H9 (cell line): ENCODE measurements at regions not wholly inside any gene's neighbourhood (a gene's known extent, or its start where the extent isn't known, plus 50 kb on each side); places are given as distances from the start of the nearest gene placed in this dataset.
"Not testable (repeated sequence)": the region's sequence is repeated elsewhere in the genome, so short reads cannot be mapped to it uniquely, and the experiment has no call there.

Experiments
- DNase-seq: peaks from one replicate; pipeline ENCODE4 v3.0.0-alpha.2; 2017
- H2AFZ ChIP-seq: one replicate; pipeline ENCODE4 v1.6.1; 2013; ENCODE audit warnings: mild to moderate bottlenecking, low read length, control low read depth, moderate library complexity
- H2AK5ac ChIP-seq: 2 replicates; pipeline ENCODE4 v1.6.1; 2013; ENCODE audit warnings: low read length, control low read depth, mixed read lengths; ENCODE audit not compliant: insufficient read length
- H2BK120ac ChIP-seq: one replicate; pipeline ENCODE4 v1.6.1; 2013; ENCODE audit warnings: low read depth, mild to moderate bottlenecking, low read length, control low read depth, inconsistent platforms; ENCODE audit not compliant: poor library complexity, severe bottlenecking
- H2BK12ac ChIP-seq: 2 replicates; pipeline ENCODE4 v1.6.1; 2013; ENCODE audit warnings: low read length, control low read depth, mixed read lengths, low read depth; ENCODE audit not compliant: insufficient read length
- H2BK15ac ChIP-seq: 2 replicates; pipeline ENCODE4 v1.6.1; 2013; ENCODE audit warnings: low read depth, low read length, control low read depth
- H2BK20ac ChIP-seq: one replicate; pipeline ENCODE4 v1.6.1; 2013; ENCODE audit warnings: low read depth, mild to moderate bottlenecking, low read length, control low read depth, inconsistent platforms; ENCODE audit not compliant: poor library complexity, severe bottlenecking
- H2BK5ac ChIP-seq: 2 replicates; pipeline ENCODE4 v1.6.1; 2013; ENCODE audit warnings: low read length, control low read depth, mixed read lengths; ENCODE audit not compliant: insufficient read length
- H3K14ac ChIP-seq: 2 replicates; pipeline ENCODE4 v1.6.1; 2013; ENCODE audit warnings: low read length, control low read depth; ENCODE audit not compliant: insufficient read depth
- H3K18ac ChIP-seq: 2 replicates; pipeline ENCODE4 v1.6.1; 2013; ENCODE audit warnings: low read depth, mild to moderate bottlenecking, mixed read lengths, low read length, control low read depth; ENCODE audit not compliant: insufficient read length
- H3K23ac ChIP-seq: 2 replicates; pipeline ENCODE4 v1.6.1; 2013; ENCODE audit warnings: low read length, control low read depth, mixed read lengths, low read depth; ENCODE audit not compliant: insufficient read length
- H3K23me2 ChIP-seq: 2 replicates; pipeline ENCODE4 v1.6.1; 2013; ENCODE audit warnings: low read depth, mild to moderate bottlenecking, mixed read lengths, low read length, control low read depth; ENCODE audit not compliant: insufficient read length, poor library complexity, severe bottlenecking
- H3K27ac ChIP-seq: 2 replicates; pipeline ENCODE4 v1.5.1; 2013; ENCODE audit warnings: low read length, control low read depth, mixed read lengths, low read depth; ENCODE audit not compliant: insufficient read length
- H3K27me3 ChIP-seq: 2 replicates; pipeline ENCODE4 v1.6.1; 2013; ENCODE audit warnings: low read length, control low read depth, inconsistent platforms; ENCODE audit not compliant: insufficient read depth
- H3K4ac ChIP-seq: 2 replicates; pipeline ENCODE4 v1.6.1; 2013; ENCODE audit warnings: low read depth, mild to moderate bottlenecking, control low read depth, inconsistent platforms, low read length, moderate library complexity
- H3K4me1 ChIP-seq: 2 replicates; pipeline ENCODE4 v1.6.1; 2013; ENCODE audit warnings: low read length, control low read depth, inconsistent platforms; ENCODE audit not compliant: insufficient read depth
- H3K4me2 ChIP-seq: 2 replicates; pipeline ENCODE4 v1.6.1; 2013; ENCODE audit warnings: low read length, control low read depth, mixed read lengths; ENCODE audit not compliant: insufficient read length, insufficient read depth
- H3K56ac ChIP-seq: 2 replicates; pipeline ENCODE4 v1.6.1; 2013; ENCODE audit warnings: low read depth, mild to moderate bottlenecking, mixed read lengths, low read length, control low read depth; ENCODE audit not compliant: insufficient read length
- H3K79me1 ChIP-seq: 2 replicates; pipeline ENCODE4 v1.6.1; 2013; ENCODE audit warnings: low read depth, mild to moderate bottlenecking, moderate library complexity, low read length, control low read depth, inconsistent platforms; ENCODE audit not compliant: insufficient read depth, poor library complexity, severe bottlenecking
- H3K79me2 ChIP-seq: 2 replicates; pipeline ENCODE4 v1.6.1; 2013; ENCODE audit warnings: low read length, control low read depth, inconsistent platforms; ENCODE audit not compliant: insufficient read depth
- H3K9ac ChIP-seq: 2 replicates; pipeline ENCODE4 v1.6.1; 2013; ENCODE audit warnings: low read length, control low read depth, mixed read lengths; ENCODE audit not compliant: insufficient read length; ENCODE audit errors: extremely low read depth
- H3K9me3 ChIP-seq: one replicate; pipeline ENCODE4 v1.6.1; 2013; ENCODE audit warnings: low read depth, low read length, inconsistent platforms; ENCODE audit not compliant: control insufficient read depth
- H3T11ph ChIP-seq: one replicate; pipeline ENCODE4 v1.6.1; 2013; ENCODE audit warnings: mild to moderate bottlenecking, low read length, control low read depth, inconsistent platforms
- H4K20me1 ChIP-seq: one replicate; pipeline ENCODE4 v1.6.1; 2013; ENCODE audit not compliant: control insufficient read depth, insufficient read length, insufficient read depth
- H4K5ac ChIP-seq: 2 replicates; pipeline ENCODE4 v1.6.1; 2013; ENCODE audit warnings: low read depth, mild to moderate bottlenecking, mixed read lengths, low read length, control low read depth; ENCODE audit not compliant: insufficient read length
- H4K8ac ChIP-seq: replicated peaks from 2 replicates; pipeline ENCODE4 v1.6.1; 2013; ENCODE audit warnings: low read length, control low read depth, mixed read lengths, low read depth; ENCODE audit not compliant: insufficient read length
- H4K91ac ChIP-seq: 2 replicates; pipeline ENCODE4 v1.6.1; 2013; ENCODE audit warnings: low read depth, mild to moderate bottlenecking, moderate library complexity, mixed read lengths, low read length, control low read depth; ENCODE audit not compliant: insufficient read length
- H3K27ac Mint-ChIP-seq, 3 experiments: 2 replicates in 2 of 3; 3 replicates in 1 of 3; pipeline ENCODE4 v1.8.0; 2020 to 2021; ENCODE audit warnings: mixed read lengths in 3 of 3, mild to moderate bottlenecking in 1 of 3, moderate library complexity in 1 of 3
- H3K27me3 Mint-ChIP-seq: 2 replicates; pipeline ENCODE4 v1.8.0; 2021; ENCODE audit warnings: low read depth, mild to moderate bottlenecking, moderate library complexity, mixed read lengths
- H3K36me3 Mint-ChIP-seq, 3 experiments: 2 replicates in 2 of 3; 3 replicates in 1 of 3; pipeline ENCODE4 v1.8.0; 2020 to 2021; ENCODE audit warnings: low read depth in 3 of 3, mixed read lengths in 3 of 3; ENCODE audit not compliant: insufficient read depth in 1 of 3
- H3K4me1 Mint-ChIP-seq, 2 experiments: 2 replicates each; pipeline ENCODE4 v1.8.0; 2020; ENCODE audit warnings: mixed read lengths in 2 of 2
- H3K4me3 Mint-ChIP-seq, 2 experiments: 2 replicates in 1 of 2; 3 replicates in 1 of 2; pipeline ENCODE4 v1.8.0; 2020 to 2021; ENCODE audit warnings: mild to moderate bottlenecking in 2 of 2, mixed read lengths in 2 of 2, moderate library complexity in 1 of 2
- H3K9me3 Mint-ChIP-seq, 2 experiments: 2 replicates in 1 of 2; 3 replicates in 1 of 2; pipeline ENCODE4 v1.8.0; 2020; ENCODE audit warnings: mild to moderate bottlenecking in 2 of 2, mixed read lengths in 2 of 2, moderate library complexity in 1 of 2
- WGBS: extraction: QIAGEN DNeasy Blood & Tissue Kit; methylation state at CpG from one replicate; pipeline ENCODE4 v1.1.7; 2013; ENCODE audit warnings: missing lambda C conversion rate, low lambda C conversion rate, mixed read lengths; ENCODE audit not compliant: insufficient read length; ENCODE audit errors: extremely low coverage; 5-methylcytosine and 5-hydroxymethylcytosine counted together
- TF ChIP-seq, protein P1 (sequence below): fragments of 200-600 bp; sonication (generic); conservative IDR thresholded peaks from 3 replicates; pipeline ENCODE4 v1.8.0; 2021; ENCODE audit warnings: antibody characterized with exemption, mild to moderate bottlenecking

DNA sequence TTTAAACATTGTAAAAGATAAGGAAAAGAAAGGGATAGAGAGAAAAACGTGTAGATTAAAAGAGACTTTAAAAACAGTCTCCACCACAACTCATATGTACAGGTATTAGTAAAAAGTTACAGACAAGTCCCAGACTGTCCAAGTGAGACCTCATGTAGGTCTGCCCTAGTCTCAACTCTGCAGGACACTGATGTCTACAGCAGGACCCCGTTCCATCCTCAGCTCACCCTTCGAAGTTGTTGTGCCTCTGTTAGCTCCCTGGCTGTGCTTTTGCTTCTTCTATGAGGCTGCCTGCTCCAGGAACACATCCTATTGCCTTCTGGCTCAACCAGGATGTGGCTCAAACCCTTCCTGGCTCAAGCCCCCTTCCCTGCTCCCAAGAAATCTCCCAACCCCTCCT lies 72.9 kb upstream of the FBXO28 start:
- Histone ChIP-seq H2BK20ac (no peak overlapping the region), H3K27me3 (no peaks in the 10 kb centered on the region), H3K4me1 (no peaks in the 10 kb centered on the region), H4K8ac (no peak overlapping the region), H2BK15ac (no peak overlapping the region), H4K5ac (no peak overlapping the region), H3K4me2 (no peak overlapping the region), H4K91ac (no peak overlapping the region), H3K79me2 (no peaks in the 10 kb centered on the region), H3K4ac (no peak overlapping the region), H3K14ac (no peak overlapping the region), H3K23ac (no peak overlapping the region), H3K18ac (no peak overlapping the region), H3K9ac (no peak overlapping the region), H2AFZ (no peak overlapping the region), H3K56ac (no peak overlapping the region), H2BK120ac (no peak overlapping the region), H2AK5ac (no peak overlapping the region), H2BK5ac (no peak overlapping the region), H2BK12ac (no peak overlapping the region), H3K23me2 (no peaks in the 10 kb centered on the region), H4K20me1 (no peaks in the 10 kb centered on the region), H3K79me1 (no peaks in the 10 kb centered on the region), H3T11ph (no peak overlapping the region), H3K27ac (no peak overlapping the region), H3K9me3 (no peaks in the 10 kb centered on the region)
- WGBS, result no CpG with 5 or more reads among the region's 3 CpGs
- Mint-ChIP-seq H3K36me3 (peaks cover 0 to 4% (median 0%) of the 10 kb centered on the region in 3 experiments; a peak in 1 of 7 replicates), H3K27ac (peak overlapping the region in 1 of 3 experiments; percentile 60; a peak in 1 of 7 replicates), H3K27me3 (no peaks in the 10 kb centered on the region; the same call in none of the 2 replicates), H3K4me3 (no peak overlapping the region), H3K9me3 (peaks cover 0 to 3% of the 10 kb centered on the region in 2 experiments; a peak in 1 of 5 replicates), H3K4me1 (peaks cover 0 to 2% of the 10 kb centered on the region in 2 experiments; a peak in 2 of 4 replicates)
- TF ChIP-seq, protein P1, sequence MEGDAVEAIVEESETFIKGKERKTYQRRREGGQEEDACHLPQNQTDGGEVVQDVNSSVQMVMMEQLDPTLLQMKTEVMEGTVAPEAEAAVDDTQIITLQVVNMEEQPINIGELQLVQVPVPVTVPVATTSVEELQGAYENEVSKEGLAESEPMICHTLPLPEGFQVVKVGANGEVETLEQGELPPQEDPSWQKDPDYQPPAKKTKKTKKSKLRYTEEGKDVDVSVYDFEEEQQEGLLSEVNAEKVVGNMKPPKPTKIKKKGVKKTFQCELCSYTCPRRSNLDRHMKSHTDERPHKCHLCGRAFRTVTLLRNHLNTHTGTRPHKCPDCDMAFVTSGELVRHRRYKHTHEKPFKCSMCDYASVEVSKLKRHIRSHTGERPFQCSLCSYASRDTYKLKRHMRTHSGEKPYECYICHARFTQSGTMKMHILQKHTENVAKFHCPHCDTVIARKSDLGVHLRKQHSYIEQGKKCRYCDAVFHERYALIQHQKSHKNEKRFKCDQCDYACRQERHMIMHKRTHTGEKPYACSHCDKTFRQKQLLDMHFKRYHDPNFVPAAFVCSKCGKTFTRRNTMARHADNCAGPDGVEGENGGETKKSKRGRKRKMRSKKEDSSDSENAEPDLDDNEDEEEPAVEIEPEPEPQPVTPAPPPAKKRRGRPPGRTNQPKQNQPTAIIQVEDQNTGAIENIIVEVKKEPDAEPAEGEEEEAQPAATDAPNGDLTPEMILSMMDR, result no peak
- no peak for DNase-seq

DNA sequence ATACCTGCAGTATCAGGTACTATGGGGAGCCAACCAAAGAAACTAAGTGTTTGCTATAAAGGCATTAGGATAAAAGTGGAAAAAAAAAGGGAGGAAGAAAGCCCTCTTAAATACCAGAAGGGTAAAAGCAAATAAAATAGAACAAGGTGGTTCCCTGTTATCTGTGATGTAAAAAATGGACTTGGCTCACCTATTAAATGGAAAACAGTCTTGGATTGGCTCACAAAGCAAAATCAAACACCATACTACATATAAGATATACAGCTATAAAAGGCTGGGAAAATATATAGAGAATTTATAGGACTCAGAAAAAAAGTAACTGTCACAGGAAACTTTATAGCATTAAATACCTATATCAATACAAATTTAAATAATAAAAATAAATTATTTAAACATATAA lies 73.5 kb upstream of the FBXO28 start:
- H4K8ac ChIP-seq, H3K9me3 ChIP-seq, H3K23ac ChIP-seq, H3K36me3 Mint-ChIP-seq, H4K91ac ChIP-seq, H3K27ac Mint-ChIP-seq, H2AK5ac ChIP-seq, H4K20me1 ChIP-seq, H2BK15ac ChIP-seq, H3K56ac ChIP-seq, H3T11ph ChIP-seq, H2BK120ac ChIP-seq, H3K23me2 ChIP-seq, H3K14ac ChIP-seq, H3K79me2 ChIP-seq, H2AFZ ChIP-seq, H3K18ac ChIP-seq, H3K4me1 Mint-ChIP-seq, H3K4me1 ChIP-seq, H2BK20ac ChIP-seq, H3K9me3 Mint-ChIP-seq, DNase-seq, H3K4ac ChIP-seq, H2BK5ac ChIP-seq, H3K27ac ChIP-seq, H3K4me2 ChIP-seq, H3K79me1 ChIP-seq, H3K27me3 Mint-ChIP-seq, H3K9ac ChIP-seq, H4K5ac ChIP-seq, H3K27me3 ChIP-seq, H2BK12ac ChIP-seq, H3K4me3 Mint-ChIP-seq: not testable (repeated sequence)
